NB4 (cell line): ENCODE measurements at regions not wholly inside any gene's neighbourhood (a gene's known extent, or its start where the extent isn't known, plus 50 kb on each side); places are given as distances from the start of the nearest gene placed in this dataset.

Source experiments
- DNase-seq: peaks from one replicate; pipeline ENCODE4 v3.0.0; 2010; ENCODE audit warnings: low read depth
- H3K4me3 ChIP-seq: one replicate; pipeline ENCODE4 v1.5.1; 2011; ENCODE audit warnings: mild to moderate bottlenecking, low read depth, low read length, moderate library complexity
- MYC ChIP-seq: IDR thresholded peaks from 2 replicates; pipeline ENCODE4 v1.6.1; 2011; ENCODE audit warnings: low read depth, low read length
- POLR2A ChIP-seq: IDR thresholded peaks from 2 replicates; pipeline ENCODE4 v1.6.1; 2011; ENCODE audit warnings: mild to moderate bottlenecking; ENCODE audit not compliant: insufficient read length; ENCODE audit errors: extremely low read depth
- TF ChIP-seq, protein P1 (sequence below): IDR thresholded peaks from 2 replicates; pipeline ENCODE4 v1.6.1; 2011; ENCODE audit warnings: low read depth, low read length
- TF ChIP-seq, protein P2 (sequence below): IDR thresholded peaks from one replicate; pipeline ENCODE4 v1.5.1; 2012; ENCODE audit warnings: low read depth, low read length

- no peak for TF ChIP-seq MYC
- TF ChIP-seq POLR2A = no peak
- no peak for DNase-seq
- no peak overlapping the region for H3K4me3 ChIP-seq
Observed at GRCh38 chr18:29811519-29811918, 1231.0 kb downstream of the DSC3 start.

GRCh38 chr18:29780816-29781215 is 1261.7 kb downstream of the DSC3 start:
- DNase-seq = no peak
- H3K4me3 ChIP-seq = no peak overlapping the region
- TF ChIP-seq, protein P1, sequence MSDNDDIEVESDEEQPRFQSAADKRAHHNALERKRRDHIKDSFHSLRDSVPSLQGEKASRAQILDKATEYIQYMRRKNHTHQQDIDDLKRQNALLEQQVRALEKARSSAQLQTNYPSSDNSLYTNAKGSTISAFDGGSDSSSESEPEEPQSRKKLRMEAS = no peak
- no peak for TF ChIP-seq MYC
- no peak for TF ChIP-seq POLR2A
- TF ChIP-seq, protein P2, sequence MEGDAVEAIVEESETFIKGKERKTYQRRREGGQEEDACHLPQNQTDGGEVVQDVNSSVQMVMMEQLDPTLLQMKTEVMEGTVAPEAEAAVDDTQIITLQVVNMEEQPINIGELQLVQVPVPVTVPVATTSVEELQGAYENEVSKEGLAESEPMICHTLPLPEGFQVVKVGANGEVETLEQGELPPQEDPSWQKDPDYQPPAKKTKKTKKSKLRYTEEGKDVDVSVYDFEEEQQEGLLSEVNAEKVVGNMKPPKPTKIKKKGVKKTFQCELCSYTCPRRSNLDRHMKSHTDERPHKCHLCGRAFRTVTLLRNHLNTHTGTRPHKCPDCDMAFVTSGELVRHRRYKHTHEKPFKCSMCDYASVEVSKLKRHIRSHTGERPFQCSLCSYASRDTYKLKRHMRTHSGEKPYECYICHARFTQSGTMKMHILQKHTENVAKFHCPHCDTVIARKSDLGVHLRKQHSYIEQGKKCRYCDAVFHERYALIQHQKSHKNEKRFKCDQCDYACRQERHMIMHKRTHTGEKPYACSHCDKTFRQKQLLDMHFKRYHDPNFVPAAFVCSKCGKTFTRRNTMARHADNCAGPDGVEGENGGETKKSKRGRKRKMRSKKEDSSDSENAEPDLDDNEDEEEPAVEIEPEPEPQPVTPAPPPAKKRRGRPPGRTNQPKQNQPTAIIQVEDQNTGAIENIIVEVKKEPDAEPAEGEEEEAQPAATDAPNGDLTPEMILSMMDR = no peak

DNA sequence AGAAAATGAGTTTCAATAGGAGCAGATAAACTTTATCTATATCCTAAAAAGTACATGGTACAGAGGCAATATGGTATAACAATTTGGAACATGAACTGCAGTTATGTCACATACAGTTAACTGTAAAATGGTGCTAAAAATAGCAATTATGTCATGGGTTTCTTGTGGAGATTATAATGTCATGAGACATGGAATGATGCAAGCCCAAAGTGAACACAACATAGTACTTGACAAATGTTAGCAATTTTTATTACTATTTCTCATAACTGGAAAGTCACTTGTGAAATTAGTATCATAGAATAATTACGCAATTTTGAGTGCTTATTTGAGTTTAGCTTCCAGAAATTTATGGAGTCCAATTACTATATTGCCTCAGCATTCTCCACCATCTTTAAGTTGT is 1263.4 kb downstream of the DSC3 start:
- DNase-seq = no peak
- no peak for TF ChIP-seq POLR2A
- H3K4me3 ChIP-seq = no peak overlapping the region

- no peak overlapping the region for H3K4me3 ChIP-seq
- TF ChIP-seq, protein P2 = no peak
- TF ChIP-seq POLR2A (no peak), MYC (no peak)
- TF ChIP-seq, protein P1 = no peak
- no peak for DNase-seq
Observed at GRCh38 chr18:29753379-29753778, 1289.2 kb downstream of the DSC3 start.

DNA sequence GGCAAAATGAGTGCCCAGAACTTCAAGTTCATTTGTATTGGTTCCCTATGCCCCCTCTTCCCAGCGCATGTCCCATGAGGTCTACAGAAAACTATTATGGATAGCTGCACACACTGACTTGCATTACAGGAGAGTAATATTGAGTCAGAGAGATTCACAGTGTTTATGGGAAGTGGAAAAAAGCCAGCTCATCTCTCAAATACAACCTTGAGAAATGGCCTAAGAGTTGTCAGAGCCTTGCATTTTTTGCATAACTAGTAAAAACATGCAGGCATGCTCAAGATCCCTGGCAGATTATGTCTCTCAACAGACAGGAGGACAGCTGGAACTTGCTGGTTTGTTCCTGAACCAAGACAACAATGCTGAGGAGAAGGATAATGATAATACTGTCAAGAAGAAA is 1292.8 kb downstream of the DSC3 start:
- H3K4me3 ChIP-seq = no peak overlapping the region
- DNase-seq = no peak
- TF ChIP-seq, protein P2 = no peak
- no peak for TF ChIP-seq MYC

DNA sequence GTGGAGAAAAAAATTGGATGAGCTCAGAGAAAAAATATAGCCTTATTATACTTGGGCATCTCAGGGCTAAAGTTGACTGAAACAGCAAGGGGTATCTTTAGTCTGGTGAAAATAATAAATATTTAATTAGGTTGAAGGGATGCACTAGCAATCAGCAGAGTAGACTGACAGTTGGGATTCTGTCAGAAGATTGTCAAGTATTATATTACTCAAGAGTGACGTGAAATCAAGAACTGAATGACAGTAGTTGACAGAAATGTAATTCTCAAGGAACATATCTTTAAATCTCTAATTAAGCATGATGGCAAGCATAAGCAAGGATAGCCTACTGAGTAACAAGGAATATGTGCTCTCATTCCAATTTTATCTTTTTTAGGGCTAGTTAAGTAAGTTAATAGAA is 1301.1 kb downstream of the DSC3 start:
- TF ChIP-seq POLR2A = no peak
- H3K4me3 ChIP-seq = no peak overlapping the region

GRCh38 chr18:29737620-29738019 is 1304.9 kb downstream of the DSC3 start:
- no peak for TF ChIP-seq POLR2A
- TF ChIP-seq, protein P1 = no peak
- TF ChIP-seq, protein P2 = no peak
- no peak for TF ChIP-seq MYC
- DNase-seq = no peak
- no peak overlapping the region for H3K4me3 ChIP-seq

More for the DNA sequence above, 1301.1 kb downstream of the DSC3 start:
- DNase-seq = no peak

GRCh38 chr18:29737190-29737589 is 1305.4 kb downstream of the DSC3 start:
- TF ChIP-seq MYC = no peak
- TF ChIP-seq, protein P1 = no peak
- no peak for TF ChIP-seq POLR2A
- TF ChIP-seq, protein P2 = no peak
- no peak overlapping the region for H3K4me3 ChIP-seq
- DNase-seq = no peak
